T-helper 1 cell treated with Interleukin-12 subunit alpha and Interleukin-12 subunit beta and Interleukin-4 antibody, amounts not matched to agents 30 μg/mL and 1 μg/mL, for 36 hours (primary cell): ENCODE measurements at regions not wholly inside any gene's neighbourhood (a gene's known extent, or its start where the extent isn't known, plus 50 kb on each side); places are given as distances from the start of the nearest gene placed in this dataset.

ENCODE experiments used
- H3K27ac Mint-ChIP-seq: one replicate; pipeline ENCODE4 v1.8.0; 2021; ENCODE audit warnings: mild to moderate bottlenecking, mixed read lengths
- H3K27me3 Mint-ChIP-seq: one replicate; pipeline ENCODE4 v1.8.0; 2021; ENCODE audit warnings: low read depth, mixed read lengths
- H3K36me3 Mint-ChIP-seq: one replicate; pipeline ENCODE4 v1.8.0; 2021; ENCODE audit warnings: low read depth, mixed read lengths
- H3K4me1 Mint-ChIP-seq: one replicate; pipeline ENCODE4 v1.8.0; 2021; ENCODE audit warnings: low read depth, mixed read lengths
- H3K4me3 Mint-ChIP-seq: one replicate; pipeline ENCODE4 v1.8.0; 2021; ENCODE audit warnings: mild to moderate bottlenecking, moderate library complexity, mixed read lengths
- H3K9me3 Mint-ChIP-seq: one replicate; pipeline ENCODE4 v1.8.0; 2021; ENCODE audit warnings: mixed read lengths

DNA sequence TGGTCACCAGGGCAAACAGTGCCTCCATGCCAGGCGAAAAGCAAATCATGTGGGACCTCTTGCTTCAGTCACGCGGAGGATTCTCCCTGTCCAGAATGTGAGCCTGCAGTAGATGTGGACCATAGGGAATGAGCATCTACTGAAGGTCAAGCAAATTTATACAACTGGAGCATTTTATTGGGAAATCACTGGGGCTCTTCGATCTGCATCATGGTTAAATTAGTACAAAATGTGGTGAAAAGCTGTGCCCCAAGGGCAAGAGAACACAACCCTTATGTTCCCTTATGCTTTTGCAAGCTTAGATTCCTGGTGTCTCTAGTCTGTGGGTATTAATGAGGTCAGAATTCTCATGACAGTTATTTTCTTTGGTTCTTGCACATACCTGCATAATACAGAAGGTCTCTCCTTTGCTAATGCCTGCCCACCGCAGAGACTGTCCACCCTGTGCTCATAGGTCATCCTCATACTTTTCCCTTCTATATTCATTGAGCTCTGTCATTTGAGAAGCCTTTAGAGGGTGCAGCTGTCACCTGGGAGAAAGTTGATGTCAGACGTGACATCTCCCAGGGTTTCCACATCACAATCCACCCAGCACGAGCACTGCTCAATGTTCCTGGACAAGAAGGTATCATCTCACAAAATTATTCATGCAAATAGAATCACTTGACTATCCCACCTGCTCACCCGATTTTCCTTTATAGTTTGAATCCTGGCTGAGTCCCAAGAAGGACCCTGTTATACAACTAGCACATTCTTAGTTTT, 111.7 kb downstream of the NXNL2 start:
- H3K27ac Mint-ChIP-seq: no peak overlapping the region
- H3K4me1 Mint-ChIP-seq: no peaks in the 10 kb centered on the region
- H3K4me3 Mint-ChIP-seq: no peak overlapping the region
- H3K27me3 Mint-ChIP-seq: peaks cover 4% of the 10 kb centered on the region
- H3K36me3 Mint-ChIP-seq: no peaks in the 10 kb centered on the region
- H3K9me3 Mint-ChIP-seq: no peaks in the 10 kb centered on the region

DNA sequence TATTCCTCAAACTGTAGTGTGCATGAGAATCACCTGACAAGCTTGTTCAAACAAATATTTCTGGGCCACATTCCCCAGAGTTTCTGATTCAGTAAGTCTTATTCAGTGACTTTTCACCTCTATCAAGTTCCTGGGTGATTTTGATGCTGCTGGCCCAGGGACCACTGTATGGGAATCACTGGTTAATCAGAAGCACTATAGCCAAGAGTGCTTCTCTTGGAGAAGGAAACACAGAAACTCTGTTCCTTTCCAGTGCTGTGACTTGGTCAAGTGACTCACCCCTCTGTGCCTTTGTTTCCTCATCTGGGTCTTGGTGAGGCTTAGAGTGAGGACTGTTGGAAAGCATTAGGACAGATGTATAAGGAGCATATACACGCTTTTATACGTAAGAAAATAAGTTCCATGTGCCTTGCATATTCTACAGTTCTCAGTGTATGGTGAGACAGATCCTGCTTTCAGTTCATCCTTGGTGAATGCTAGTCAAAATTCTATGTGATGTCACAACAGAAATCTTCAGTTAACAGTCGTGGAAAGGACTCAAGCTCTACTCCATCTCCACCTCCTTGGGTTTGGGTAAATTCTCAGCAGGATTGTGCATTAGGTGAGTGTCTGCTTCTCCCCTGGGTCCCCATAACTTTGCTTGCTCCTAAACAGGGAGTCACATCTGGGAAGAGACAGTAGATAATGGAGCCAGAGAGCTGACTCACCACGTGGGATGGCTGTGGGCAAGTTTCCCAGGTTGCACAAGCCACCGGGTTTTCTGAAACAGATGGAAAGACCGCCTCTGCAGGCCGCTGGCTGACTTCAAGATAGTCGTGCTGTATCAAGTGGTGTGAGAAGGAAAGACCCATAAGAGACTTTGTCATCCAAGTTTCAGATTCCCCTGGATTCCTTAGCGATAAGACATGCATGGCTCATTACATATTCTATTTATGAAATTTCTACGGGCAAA, 117.0 kb downstream of the NXNL2 start:
- Mint-ChIP-seq H3K36me3 (no peaks in the 10 kb centered on the region), H3K27me3 (peaks cover 5% of the 10 kb centered on the region), H3K4me1 (no peaks in the 10 kb centered on the region), H3K9me3 (no peaks in the 10 kb centered on the region), H3K4me3 (no peak overlapping the region), H3K27ac (no peak overlapping the region)

DNA sequence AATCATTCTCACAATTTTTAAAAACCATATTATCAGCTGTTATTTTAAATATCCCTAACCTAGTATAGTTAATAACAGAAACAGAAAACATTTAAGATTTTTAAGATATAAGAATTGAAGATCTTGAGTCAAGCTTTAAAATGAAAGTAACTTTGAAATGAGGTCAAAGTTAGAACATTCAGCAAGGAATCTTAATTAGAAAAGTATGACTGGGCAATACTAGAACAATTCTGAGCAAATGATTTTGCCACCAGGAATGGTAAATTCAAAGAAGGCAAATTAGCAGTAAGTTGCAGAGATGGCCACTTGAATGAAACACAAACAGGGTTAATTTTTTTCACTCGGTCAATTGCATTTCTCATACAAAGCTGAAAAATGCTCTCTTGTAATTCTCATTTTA, 117.9 kb downstream of the NXNL2 start:
- H3K4me1 Mint-ChIP-seq: no peaks in the 10 kb centered on the region
- no peaks in the 10 kb centered on the region for H3K36me3 Mint-ChIP-seq
- no peak overlapping the region for H3K27ac Mint-ChIP-seq
- peaks cover 5% of the 10 kb centered on the region for H3K27me3 Mint-ChIP-seq
- H3K9me3 Mint-ChIP-seq: no peaks in the 10 kb centered on the region
- no peak overlapping the region for H3K4me3 Mint-ChIP-seq

DNA sequence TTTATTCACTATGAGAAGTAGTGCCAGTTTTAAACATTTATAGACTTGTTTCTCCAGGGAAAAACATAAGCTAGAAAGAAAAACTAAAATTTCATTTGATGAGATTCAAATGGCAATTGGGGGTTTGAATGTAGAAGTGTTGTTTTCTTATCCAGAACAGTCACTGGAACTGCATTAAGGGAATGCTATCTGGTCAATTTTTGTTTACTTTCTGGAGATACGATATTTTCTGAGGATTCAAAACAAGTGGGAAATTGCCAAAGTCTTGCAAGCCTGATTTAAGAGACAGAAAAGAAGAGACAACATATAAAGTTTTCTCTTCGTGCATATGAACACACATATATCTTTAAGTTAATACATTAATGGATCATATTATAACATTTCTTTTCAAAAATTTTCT, 118.4 kb downstream of the NXNL2 start:
- Mint-ChIP-seq H3K4me3 (no peak overlapping the region), H3K27ac (no peak overlapping the region), H3K36me3 (no peaks in the 10 kb centered on the region), H3K9me3 (no peaks in the 10 kb centered on the region), H3K27me3 (peaks cover 5% of the 10 kb centered on the region), H3K4me1 (no peaks in the 10 kb centered on the region)

DNA sequence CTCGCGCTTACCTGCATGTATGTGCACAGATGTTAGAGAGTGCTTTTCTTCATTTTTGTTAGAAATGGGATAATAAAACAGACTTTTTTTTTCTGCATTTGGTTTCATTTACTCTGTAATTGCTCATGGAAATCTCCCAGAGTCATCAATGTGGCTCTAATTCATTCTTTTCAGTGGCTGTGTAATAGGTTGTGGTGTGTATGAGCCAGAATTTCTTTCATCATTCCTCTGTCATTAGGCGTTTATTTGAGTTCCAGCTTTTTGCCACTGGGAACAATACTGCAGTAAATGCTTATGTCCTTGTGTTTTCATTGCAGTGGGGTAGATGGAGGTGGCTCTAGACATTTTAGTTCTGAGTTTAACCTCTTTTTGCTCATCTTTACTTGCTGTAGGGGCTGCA, 118.9 kb downstream of the NXNL2 start:
- Mint-ChIP-seq H3K27ac (no peak overlapping the region), H3K36me3 (no peaks in the 10 kb centered on the region), H3K4me1 (no peaks in the 10 kb centered on the region), H3K27me3 (peaks cover 5% of the 10 kb centered on the region), H3K4me3 (no peak overlapping the region), H3K9me3 (no peaks in the 10 kb centered on the region)

DNA sequence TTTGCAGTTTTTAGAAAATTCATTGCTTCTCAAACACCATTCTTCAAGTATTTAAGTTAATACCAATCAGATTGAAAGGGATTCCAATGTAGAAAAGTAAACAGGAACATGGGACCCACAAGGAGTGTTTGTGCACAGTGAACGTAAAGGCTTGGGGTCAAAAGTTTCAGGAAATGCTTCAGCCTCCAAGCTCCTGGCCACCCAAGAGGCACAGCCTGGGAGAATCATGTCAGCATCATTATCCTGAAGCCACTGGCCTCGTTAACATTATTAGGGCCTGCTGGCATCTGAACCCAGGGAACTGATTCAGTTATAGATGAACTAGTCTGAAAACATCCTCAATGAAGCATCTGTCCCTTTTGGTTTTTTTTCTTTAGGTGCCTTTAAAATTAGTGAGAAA, 122.9 kb downstream of the NXNL2 start:
- Mint-ChIP-seq H3K4me3 (no peak overlapping the region), H3K27ac (no peak overlapping the region), H3K4me1 (no peaks in the 10 kb centered on the region), H3K9me3 (no peaks in the 10 kb centered on the region), H3K27me3 (peaks cover 5% of the 10 kb centered on the region), H3K36me3 (no peaks in the 10 kb centered on the region)

DNA sequence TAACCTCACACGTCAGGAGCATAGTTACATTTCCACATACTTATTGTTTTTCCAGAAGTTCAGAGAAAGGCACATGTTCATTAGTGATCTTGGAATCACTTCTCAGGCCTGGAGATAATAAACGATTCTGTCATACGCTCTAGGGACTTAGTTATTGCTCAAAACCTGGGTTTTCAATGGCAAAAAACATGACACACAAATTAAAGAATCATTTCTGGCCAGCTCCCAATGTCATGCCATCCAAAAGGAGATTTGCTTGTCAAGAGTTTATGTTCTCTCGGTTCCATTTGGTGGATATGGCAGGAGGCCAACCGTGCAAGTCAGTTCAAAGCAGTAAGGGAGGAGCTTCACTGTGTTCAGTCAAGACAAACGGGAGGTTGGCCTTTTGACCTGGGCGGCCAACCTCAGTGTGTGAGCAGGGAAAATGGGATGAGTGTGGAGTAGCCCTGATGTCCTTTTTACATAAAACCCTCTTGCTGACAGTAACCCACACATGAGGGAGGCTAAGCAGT, 123.4 kb downstream of the NXNL2 start:
- Mint-ChIP-seq H3K36me3 (no peaks in the 10 kb centered on the region), H3K4me1 (no peaks in the 10 kb centered on the region), H3K9me3 (no peaks in the 10 kb centered on the region), H3K27me3 (peaks cover 5% of the 10 kb centered on the region), H3K4me3 (no peak overlapping the region), H3K27ac (no peak overlapping the region)

DNA sequence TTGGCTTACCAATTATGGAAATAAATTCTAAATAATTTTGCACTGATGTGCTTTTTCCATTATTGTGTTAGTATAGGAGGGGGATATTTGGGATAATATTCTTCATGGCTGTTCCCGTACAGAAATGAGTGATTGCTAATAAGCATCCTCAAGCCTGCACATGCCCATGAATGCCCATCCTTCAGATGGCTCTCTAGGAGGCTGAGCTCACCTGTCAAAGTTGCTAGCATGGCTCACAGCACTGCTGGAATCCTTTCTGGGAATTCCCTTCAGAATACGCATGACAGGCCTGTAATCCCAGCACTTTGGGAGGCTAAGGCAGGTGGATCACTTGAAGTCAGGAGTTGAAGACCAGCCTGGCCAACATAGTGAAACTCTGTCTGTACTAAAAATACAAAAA, 124.1 kb downstream of the NXNL2 start:
- no peak overlapping the region for H3K4me3 Mint-ChIP-seq
- peaks cover 5% of the 10 kb centered on the region for H3K27me3 Mint-ChIP-seq
- H3K27ac Mint-ChIP-seq: no peak overlapping the region
- no peaks in the 10 kb centered on the region for H3K4me1 Mint-ChIP-seq
- H3K36me3 Mint-ChIP-seq: no peaks in the 10 kb centered on the region
- no peaks in the 10 kb centered on the region for H3K9me3 Mint-ChIP-seq

DNA sequence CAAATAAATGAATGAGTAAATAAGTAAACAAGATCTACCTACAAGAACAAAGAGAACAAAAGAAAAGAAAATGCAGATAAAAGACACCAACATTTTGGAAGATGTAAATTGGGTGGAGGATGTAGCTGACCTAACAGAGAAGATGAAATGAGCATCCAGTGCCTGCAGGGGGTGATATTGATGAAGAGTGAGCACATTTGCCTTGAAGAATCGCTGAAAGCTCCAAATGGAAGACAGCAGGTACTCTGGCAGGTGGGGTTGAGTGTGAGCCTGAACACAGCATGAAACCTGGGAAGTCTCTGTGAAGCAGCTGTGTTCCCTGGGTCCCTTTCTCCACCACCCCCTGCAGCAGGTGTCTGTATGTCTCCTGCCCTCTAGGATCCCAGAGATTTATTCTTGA, 125.6 kb downstream of the NXNL2 start:
- Mint-ChIP-seq H3K27me3 (no peaks in the 10 kb centered on the region), H3K4me1 (no peaks in the 10 kb centered on the region), H3K27ac (no peak overlapping the region), H3K9me3 (no peaks in the 10 kb centered on the region), H3K4me3 (no peak overlapping the region), H3K36me3 (no peaks in the 10 kb centered on the region)

DNA sequence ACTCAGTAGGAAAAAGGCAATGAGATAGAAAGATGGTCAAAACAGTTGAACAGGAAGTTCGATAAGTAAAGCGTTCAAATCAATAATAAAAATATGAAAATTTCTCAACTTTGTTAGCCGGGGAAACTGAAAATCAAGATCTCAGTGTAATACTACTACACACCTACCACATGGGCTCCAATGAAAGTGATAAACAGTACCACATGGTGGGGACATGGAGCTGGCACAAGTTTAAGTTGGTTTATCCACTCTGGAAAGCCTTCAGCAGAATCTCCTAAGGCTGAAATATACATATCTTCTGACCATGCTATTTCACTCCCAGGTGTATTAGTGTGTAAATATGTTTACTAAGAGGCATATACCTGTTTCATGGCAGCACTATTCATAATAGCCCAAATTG, 126.8 kb downstream of the NXNL2 start:
- Mint-ChIP-seq H3K4me1 (no peaks in the 10 kb centered on the region), H3K9me3 (no peaks in the 10 kb centered on the region), H3K27me3 (no peaks in the 10 kb centered on the region), H3K27ac (no peak overlapping the region), H3K36me3 (no peaks in the 10 kb centered on the region), H3K4me3 (no peak overlapping the region)

DNA sequence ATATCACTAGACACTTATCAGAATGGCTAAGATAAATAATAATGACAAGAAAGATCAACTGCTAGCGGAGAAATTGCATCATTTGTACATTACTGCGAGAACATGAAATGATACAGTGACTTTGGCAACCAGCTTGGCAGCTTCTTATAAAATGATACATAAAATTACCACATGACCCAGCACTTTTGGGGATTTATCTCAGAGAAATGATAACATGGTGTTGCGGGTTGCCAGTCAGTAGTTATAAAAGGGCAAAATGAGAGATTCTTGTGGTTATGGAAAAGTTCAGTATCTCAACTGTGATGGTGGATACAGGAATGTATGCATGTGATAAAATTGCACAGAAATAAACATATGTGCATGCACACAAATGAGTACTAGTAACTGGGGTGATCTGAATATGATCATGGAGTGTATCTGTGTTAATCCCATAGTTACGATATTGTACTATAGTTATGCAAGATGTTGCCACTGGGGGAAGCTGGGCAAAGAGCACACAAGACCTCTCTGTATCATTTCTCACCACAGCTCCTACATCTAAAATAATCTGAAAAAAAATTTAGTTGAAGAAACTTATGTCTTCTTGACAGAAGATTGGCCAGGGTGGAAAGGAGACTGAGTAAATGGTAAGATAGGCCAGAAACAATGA, 128.9 kb downstream of the NXNL2 start:
- Mint-ChIP-seq H3K36me3 (no peaks in the 10 kb centered on the region), H3K9me3 (no peaks in the 10 kb centered on the region), H3K27ac (no peak overlapping the region), H3K27me3 (no peaks in the 10 kb centered on the region), H3K4me1 (no peaks in the 10 kb centered on the region), H3K4me3 (no peak overlapping the region)

DNA sequence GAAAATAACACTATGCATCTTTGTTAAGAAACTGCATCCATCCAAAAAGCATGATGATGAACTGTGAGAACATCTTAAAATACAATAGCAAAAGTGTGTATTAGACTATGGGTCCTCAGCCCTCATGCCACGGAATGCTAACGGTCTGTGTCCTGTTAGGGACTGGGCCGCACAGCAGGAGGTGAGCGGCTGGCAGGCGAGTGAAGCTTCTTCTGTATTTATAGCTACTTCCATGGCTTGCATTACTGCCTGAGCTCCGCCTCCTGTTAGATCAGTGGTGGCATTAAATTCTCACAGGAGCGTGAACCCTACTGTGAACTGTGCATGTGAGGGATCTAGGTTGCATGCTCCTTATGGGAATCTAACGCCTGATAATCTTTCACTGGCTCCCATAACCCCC, 129.8 kb downstream of the NXNL2 start:
- Mint-ChIP-seq H3K4me1 (no peaks in the 10 kb centered on the region), H3K4me3 (no peak overlapping the region), H3K36me3 (no peaks in the 10 kb centered on the region), H3K27ac (no peak overlapping the region), H3K27me3 (no peaks in the 10 kb centered on the region), H3K9me3 (no peaks in the 10 kb centered on the region)

DNA sequence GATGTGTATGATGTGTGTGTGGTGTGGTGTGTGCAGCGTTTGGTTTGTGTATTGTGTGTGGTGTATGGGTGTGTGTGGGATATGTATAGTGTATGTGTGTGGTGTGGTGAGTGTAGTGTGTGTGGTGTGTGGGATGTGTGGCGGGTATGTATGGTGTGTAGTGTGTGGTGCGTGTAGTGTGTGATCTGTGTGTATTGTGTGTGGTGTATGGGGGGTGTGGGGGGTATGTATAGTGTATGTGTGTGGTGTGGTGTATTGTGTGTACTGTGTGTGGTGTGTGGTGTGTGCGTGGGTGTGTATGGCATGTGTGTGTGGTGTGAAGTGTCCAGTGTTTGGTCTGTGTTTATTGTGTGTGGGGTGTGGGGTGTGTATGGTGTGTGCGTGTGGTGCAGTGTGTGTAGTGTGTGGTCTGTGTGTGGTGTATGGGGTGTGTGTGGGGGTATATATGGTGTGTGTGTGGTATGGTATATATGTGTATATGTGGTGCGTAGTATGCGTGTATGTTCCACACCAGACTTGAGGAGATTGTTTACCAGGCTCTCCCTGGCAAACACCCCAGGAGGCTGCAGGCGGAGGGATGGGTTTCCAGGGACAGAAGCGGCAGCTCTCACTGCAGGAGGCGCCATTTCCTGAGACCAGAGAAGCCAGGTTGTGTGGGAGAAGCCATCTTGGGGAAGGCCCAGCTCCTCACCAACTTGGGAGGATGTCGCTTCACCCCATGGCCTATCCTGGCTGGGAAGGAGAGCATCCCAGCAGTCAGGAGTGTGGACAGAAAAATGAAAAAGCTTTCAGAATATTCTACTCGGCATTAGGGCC, 138.1 kb downstream of the NXNL2 start:
- no peaks in the 10 kb centered on the region for H3K36me3 Mint-ChIP-seq
- H3K4me1 Mint-ChIP-seq: no peaks in the 10 kb centered on the region
- no peaks in the 10 kb centered on the region for H3K9me3 Mint-ChIP-seq
- no peak overlapping the region for H3K27ac Mint-ChIP-seq
- H3K27me3 Mint-ChIP-seq: no peaks in the 10 kb centered on the region
- H3K4me3 Mint-ChIP-seq: no peak overlapping the region

DNA sequence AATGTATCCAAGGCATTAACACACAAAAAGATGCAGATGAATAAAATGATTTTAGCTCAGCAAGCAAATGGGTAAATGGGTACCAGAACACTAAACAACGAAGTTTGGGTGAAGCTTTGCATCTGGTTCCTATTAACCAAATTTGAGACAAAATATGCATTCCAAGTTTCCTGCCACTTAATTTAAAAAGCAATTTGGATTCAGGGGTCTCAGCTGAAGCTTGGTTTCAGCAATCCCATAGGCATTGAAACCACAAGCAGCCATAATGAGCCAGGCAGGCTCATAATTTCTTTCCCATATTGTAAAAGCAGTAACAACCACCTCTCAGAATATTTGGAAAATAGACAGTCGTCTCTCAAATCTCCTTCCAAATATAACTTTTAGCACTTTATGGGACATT, 138.9 kb downstream of the NXNL2 start:
- H3K27me3 Mint-ChIP-seq: no peaks in the 10 kb centered on the region
- no peaks in the 10 kb centered on the region for H3K9me3 Mint-ChIP-seq
- no peaks in the 10 kb centered on the region for H3K36me3 Mint-ChIP-seq
- no peak overlapping the region for H3K4me3 Mint-ChIP-seq
- no peak overlapping the region for H3K27ac Mint-ChIP-seq
- no peaks in the 10 kb centered on the region for H3K4me1 Mint-ChIP-seq
